ENCODE measurements at regions not wholly inside any gene's neighbourhood (a gene's known extent, or its start where the extent isn't known, plus 50 kb on each side); places are given as distances from the start of the nearest gene placed in this dataset.

DNA sequence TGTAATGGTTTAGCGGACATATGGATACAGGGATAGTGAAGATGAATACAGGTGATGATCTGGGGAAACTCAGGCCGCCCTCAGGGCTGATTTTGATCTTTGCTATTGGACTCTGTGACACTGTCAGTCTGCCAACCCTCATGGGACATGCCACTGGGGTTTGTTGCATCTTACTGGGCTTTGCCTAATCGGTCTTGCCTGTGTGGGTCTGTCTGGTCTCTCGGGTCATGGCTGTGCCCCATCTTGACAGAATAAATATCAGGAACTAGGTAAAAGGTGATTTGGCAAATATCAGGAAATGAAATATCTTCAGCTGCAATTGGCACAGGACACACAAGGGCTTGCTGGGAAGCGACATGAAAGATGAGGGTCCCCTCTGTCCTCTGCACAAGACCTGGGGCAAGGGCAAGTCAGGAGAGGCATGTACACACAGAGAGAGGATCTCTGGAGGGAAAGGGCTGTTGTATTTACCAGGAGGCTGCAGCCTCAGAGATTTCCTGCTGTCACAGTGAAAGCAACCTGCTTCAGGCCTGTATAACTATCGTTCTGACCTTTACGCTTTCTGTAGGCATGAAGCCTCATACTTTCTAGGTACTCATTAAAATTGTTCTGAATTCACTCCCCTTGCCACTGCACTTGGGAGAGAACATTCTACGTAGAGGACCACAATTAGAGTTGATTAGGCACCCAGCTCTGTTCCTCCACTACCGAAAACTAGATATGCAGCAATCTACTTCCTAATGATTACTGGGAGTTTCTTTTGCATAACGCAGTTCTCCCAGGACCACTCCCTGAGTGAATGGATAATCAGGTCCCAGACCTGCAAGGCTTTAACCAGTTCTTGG is 52.0 kb upstream of the GADD45A start:
- TF ChIP-seq, protein P1, sequence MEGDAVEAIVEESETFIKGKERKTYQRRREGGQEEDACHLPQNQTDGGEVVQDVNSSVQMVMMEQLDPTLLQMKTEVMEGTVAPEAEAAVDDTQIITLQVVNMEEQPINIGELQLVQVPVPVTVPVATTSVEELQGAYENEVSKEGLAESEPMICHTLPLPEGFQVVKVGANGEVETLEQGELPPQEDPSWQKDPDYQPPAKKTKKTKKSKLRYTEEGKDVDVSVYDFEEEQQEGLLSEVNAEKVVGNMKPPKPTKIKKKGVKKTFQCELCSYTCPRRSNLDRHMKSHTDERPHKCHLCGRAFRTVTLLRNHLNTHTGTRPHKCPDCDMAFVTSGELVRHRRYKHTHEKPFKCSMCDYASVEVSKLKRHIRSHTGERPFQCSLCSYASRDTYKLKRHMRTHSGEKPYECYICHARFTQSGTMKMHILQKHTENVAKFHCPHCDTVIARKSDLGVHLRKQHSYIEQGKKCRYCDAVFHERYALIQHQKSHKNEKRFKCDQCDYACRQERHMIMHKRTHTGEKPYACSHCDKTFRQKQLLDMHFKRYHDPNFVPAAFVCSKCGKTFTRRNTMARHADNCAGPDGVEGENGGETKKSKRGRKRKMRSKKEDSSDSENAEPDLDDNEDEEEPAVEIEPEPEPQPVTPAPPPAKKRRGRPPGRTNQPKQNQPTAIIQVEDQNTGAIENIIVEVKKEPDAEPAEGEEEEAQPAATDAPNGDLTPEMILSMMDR (IDR thresholded peaks at IDR 0.05; ENCODE audit: low read depth, low read length), result no peak
- no peak for TF ChIP-seq POLR2A (IDR thresholded peaks at IDR 0.05; ENCODE audit: extremely low read depth, insufficient read length)
- TF ChIP-seq, protein P2, sequence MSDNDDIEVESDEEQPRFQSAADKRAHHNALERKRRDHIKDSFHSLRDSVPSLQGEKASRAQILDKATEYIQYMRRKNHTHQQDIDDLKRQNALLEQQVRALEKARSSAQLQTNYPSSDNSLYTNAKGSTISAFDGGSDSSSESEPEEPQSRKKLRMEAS (IDR thresholded peaks at IDR 0.05; ENCODE audit: low read depth, low read length), result no peak
